Hepatocyte (in vitro differentiated cells): ENCODE measurements at regions not wholly inside any gene's neighbourhood (a gene's known extent, or its start where the extent isn't known, plus 50 kb on each side); places are given as distances from the start of the nearest gene placed in this dataset.
"Not testable (repeated sequence)": the region's sequence is repeated elsewhere in the genome, so short reads cannot be mapped to it uniquely, and the experiment has no call there.

Source experiments
- DNase-seq: peaks from one replicate; pipeline ENCODE4 v3.0.0-alpha.2; 2016; ENCODE audit warnings: low spot score
- H2AFZ ChIP-seq: fragments of 200-600 bp; sonication (generic); 2 replicates; pipeline ENCODE4 v1.6.0; 2016; ENCODE audit warnings: antibody characterized with exemption, mild to moderate bottlenecking
- H3K27ac ChIP-seq: fragments of 200-600 bp; sonication (generic); 2 replicates; pipeline ENCODE4 v1.5.1; 2016; ENCODE audit warnings: mild to moderate bottlenecking
- H3K27me3 ChIP-seq: fragments of 200-600 bp; sonication (generic); 2 replicates; pipeline ENCODE4 v1.6.1; 2016
- H3K36me3 ChIP-seq: fragments of 200-600 bp; sonication (generic); replicated peaks from 2 replicates; pipeline ENCODE4 v1.5.1; 2016; ENCODE audit warnings: low read depth; ENCODE audit not compliant: insufficient read depth
- H3K4me1 ChIP-seq: fragments of 200-600 bp; sonication (generic); 2 replicates; pipeline ENCODE4 v1.5.1; 2016; ENCODE audit warnings: mild to moderate bottlenecking, moderate library complexity; ENCODE audit not compliant: insufficient read depth
- H3K4me2 ChIP-seq: fragments of 200-600 bp; sonication (generic); 2 replicates; pipeline ENCODE4 v1.6.0; 2016
- H3K4me3 ChIP-seq: fragments of 200-600 bp; sonication (generic); 2 replicates; pipeline ENCODE4 v1.5.1; 2016; ENCODE audit warnings: mild to moderate bottlenecking
- H3K79me2 ChIP-seq: fragments of 200-600 bp; sonication (generic); 2 replicates; pipeline ENCODE4 v1.6.0; 2017; ENCODE audit warnings: mild to moderate bottlenecking
- H3K9me2 ChIP-seq: fragments of 200-600 bp; sonication (generic); replicated peaks from 2 replicates; pipeline ENCODE4 v1.6.0; 2017; ENCODE audit warnings: mild to moderate bottlenecking; ENCODE audit not compliant: insufficient read depth
- H3K9me3 ChIP-seq: fragments of 200-600 bp; sonication (generic); 2 replicates; pipeline ENCODE4 v1.5.1; 2016; ENCODE audit warnings: low read depth, mild to moderate bottlenecking
- H4K20me1 ChIP-seq: fragments of 200-600 bp; sonication (generic); 2 replicates; pipeline ENCODE4 v1.6.0; 2016; ENCODE audit warnings: mild to moderate bottlenecking; ENCODE audit not compliant: insufficient read depth, poor library complexity, severe bottlenecking
- EZH2 ChIP-seq: fragments of 200-600 bp; sonication (generic); IDR thresholded peaks from 2 replicates; pipeline ENCODE4 v1.6.1; 2016; ENCODE audit warnings: antibody characterized with exemption, mild to moderate bottlenecking, borderline replicate concordance
- EZH2phosphoT487 ChIP-seq: fragments of 200-600 bp; sonication (generic); IDR thresholded peaks from one replicate; pipeline ENCODE4 v1.6.1; 2018; ENCODE audit warnings: antibody characterized with exemption, mild to moderate bottlenecking, low read depth, moderate library complexity; ENCODE audit not compliant: unreplicated experiment, severe bottlenecking
- WGBS: methylation state at CpG from one replicate; pipeline ENCODE4 v1.1.6; 2016; ENCODE audit warnings: low lambda C conversion rate; ENCODE audit errors: missing lambda C conversion rate; 5-methylcytosine and 5-hydroxymethylcytosine counted together
- TF ChIP-seq, protein P1 (sequence below): fragments of 200-600 bp; sonication (generic); IDR thresholded peaks from 2 replicates; pipeline ENCODE4 v1.5.1; 2016; ENCODE audit warnings: antibody characterized with exemption, mild to moderate bottlenecking; ENCODE audit not compliant: poor library complexity

- no peak for TF ChIP-seq EZH2phosphoT487
- no peak for DNase-seq
- 86% methylated on average over 9 of the region's 9 CpGs for WGBS
Observed at GRCh38 chr10:33875924-33876583, 541.6 kb upstream of the NRP1 start.

GRCh38 chr10:33871061-33871956 lies 536.8 kb upstream of the NRP1 start:
- H2AFZ ChIP-seq, result no peak overlapping the region
- no peaks in the 10 kb centered on the region for H3K9me2 ChIP-seq
- no peak overlapping the region for H3K4me2 ChIP-seq
- no peak for DNase-seq
- H3K4me3 ChIP-seq, result no peak overlapping the region
- H3K27ac ChIP-seq, result no peak overlapping the region
- WGBS, result 79% methylated on average over 5 of the region's 5 CpGs
- H3K27me3 ChIP-seq, result no peaks in the 10 kb centered on the region
- H3K36me3 ChIP-seq, result no peaks in the 10 kb centered on the region
- H4K20me1 ChIP-seq, result no peaks in the 10 kb centered on the region
- H3K4me1 ChIP-seq, result peaks cover 3% of the 10 kb centered on the region
- no peaks in the 10 kb centered on the region for H3K9me3 ChIP-seq
- TF ChIP-seq EZH2, result no peak
- TF ChIP-seq EZH2phosphoT487, result no peak
- TF ChIP-seq, protein P1, sequence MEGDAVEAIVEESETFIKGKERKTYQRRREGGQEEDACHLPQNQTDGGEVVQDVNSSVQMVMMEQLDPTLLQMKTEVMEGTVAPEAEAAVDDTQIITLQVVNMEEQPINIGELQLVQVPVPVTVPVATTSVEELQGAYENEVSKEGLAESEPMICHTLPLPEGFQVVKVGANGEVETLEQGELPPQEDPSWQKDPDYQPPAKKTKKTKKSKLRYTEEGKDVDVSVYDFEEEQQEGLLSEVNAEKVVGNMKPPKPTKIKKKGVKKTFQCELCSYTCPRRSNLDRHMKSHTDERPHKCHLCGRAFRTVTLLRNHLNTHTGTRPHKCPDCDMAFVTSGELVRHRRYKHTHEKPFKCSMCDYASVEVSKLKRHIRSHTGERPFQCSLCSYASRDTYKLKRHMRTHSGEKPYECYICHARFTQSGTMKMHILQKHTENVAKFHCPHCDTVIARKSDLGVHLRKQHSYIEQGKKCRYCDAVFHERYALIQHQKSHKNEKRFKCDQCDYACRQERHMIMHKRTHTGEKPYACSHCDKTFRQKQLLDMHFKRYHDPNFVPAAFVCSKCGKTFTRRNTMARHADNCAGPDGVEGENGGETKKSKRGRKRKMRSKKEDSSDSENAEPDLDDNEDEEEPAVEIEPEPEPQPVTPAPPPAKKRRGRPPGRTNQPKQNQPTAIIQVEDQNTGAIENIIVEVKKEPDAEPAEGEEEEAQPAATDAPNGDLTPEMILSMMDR, result no peak
- H3K79me2 ChIP-seq, result no peaks in the 10 kb centered on the region

More at GRCh38 chr10:33875924-33876583, 541.6 kb upstream of the NRP1 start:
- peak overlapping the region; percentile 36 for H3K4me2 ChIP-seq
- H2AFZ ChIP-seq, result no peak overlapping the region
- H4K20me1 ChIP-seq, result no peaks in the 10 kb centered on the region
- H3K4me3 ChIP-seq, result no peak overlapping the region
- H3K27ac ChIP-seq, result peak overlapping the region; percentile 79
- H3K36me3 ChIP-seq, result no peaks in the 10 kb centered on the region
- no peaks in the 10 kb centered on the region for H3K27me3 ChIP-seq
- H3K79me2 ChIP-seq, result no peaks in the 10 kb centered on the region
- no peaks in the 10 kb centered on the region for H3K9me3 ChIP-seq
- H3K9me2 ChIP-seq, result no peaks in the 10 kb centered on the region
- H3K4me1 ChIP-seq, result peaks cover 7% of the 10 kb centered on the region

- H3K36me3 ChIP-seq, result no peaks in the 10 kb centered on the region
- H4K20me1 ChIP-seq, result no peaks in the 10 kb centered on the region
- TF ChIP-seq, protein P1, result no peak
- TF ChIP-seq EZH2phosphoT487 (no peak), EZH2 (no peak)
- no peak overlapping the region for H2AFZ ChIP-seq
- DNase-seq, result no peak
- no peaks in the 10 kb centered on the region for H3K27me3 ChIP-seq
- H3K27ac ChIP-seq, result no peak overlapping the region
- no peak overlapping the region for H3K4me3 ChIP-seq
- no peaks in the 10 kb centered on the region for H3K9me3 ChIP-seq
- 80% methylated on average over 2 of the region's 2 CpGs for WGBS
- H3K4me2 ChIP-seq, result peak overlapping the region; percentile 9
- no peaks in the 10 kb centered on the region for H3K4me1 ChIP-seq
- H3K79me2 ChIP-seq, result no peaks in the 10 kb centered on the region
- H3K9me2 ChIP-seq, result no peaks in the 10 kb centered on the region
Observed at GRCh38 chr10:33869481-33869880, 535.0 kb upstream of the NRP1 start.

- H3K4me1 ChIP-seq, result no peaks in the 10 kb centered on the region
- H3K27me3 ChIP-seq, result no peaks in the 10 kb centered on the region
- no peak overlapping the region for H2AFZ ChIP-seq
- no peaks in the 10 kb centered on the region for H4K20me1 ChIP-seq
- H3K36me3 ChIP-seq, result no peaks in the 10 kb centered on the region
- H3K4me2 ChIP-seq, result no peak overlapping the region
- H3K27ac ChIP-seq, result no peak overlapping the region
- TF ChIP-seq EZH2phosphoT487, result no peak
- TF ChIP-seq, protein P1, result no peak
- TF ChIP-seq EZH2, result no peak
- DNase-seq, result no peak
- no peaks in the 10 kb centered on the region for H3K79me2 ChIP-seq
- 69% methylated on average over 3 of the region's 3 CpGs for WGBS
- no peak overlapping the region for H3K4me3 ChIP-seq
- no peaks in the 10 kb centered on the region for H3K9me3 ChIP-seq
- H3K9me2 ChIP-seq, result no peaks in the 10 kb centered on the region
Observed at GRCh38 chr10:33869028-33869427, 534.6 kb upstream of the NRP1 start.

DNA sequence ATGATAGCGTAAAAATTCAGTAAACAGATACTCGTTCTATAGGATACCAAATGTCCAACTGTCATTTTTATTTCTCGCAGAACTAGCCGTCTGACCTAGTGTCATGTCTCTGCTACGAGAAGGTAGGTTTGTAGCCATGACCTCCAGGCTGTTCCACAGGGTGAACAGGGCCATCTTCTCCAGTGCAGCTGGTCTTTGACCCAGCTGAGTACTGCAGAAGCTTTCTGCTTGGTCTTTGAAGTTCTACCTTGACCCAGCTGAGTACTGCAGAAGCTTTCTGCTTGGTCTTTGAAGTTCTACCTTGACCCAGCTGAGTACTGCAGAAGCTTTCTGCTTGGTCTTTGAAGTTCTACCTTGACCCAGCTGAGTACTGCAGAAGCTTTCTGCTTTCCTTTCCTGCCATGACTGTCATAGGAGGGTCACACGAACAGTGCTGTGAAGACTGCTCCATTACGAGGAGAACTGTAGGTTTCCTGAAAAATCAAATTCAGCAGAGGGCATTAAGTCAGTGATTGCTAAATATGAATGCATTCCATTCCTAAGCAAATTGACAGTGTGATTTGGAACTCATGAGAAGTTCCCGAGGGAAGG lies 532.8 kb upstream of the NRP1 start:
- H3K9me3 ChIP-seq, H3K27me3 ChIP-seq, H3K27ac ChIP-seq, H3K79me2 ChIP-seq, H4K20me1 ChIP-seq, H3K36me3 ChIP-seq, H3K4me3 ChIP-seq, H2AFZ ChIP-seq, H3K4me2 ChIP-seq, DNase-seq, H3K4me1 ChIP-seq, H3K9me2 ChIP-seq: not testable (repeated sequence)
- WGBS, result 94% methylated on average over 8 of the region's 8 CpGs
